Neuronal stem cell (in vitro differentiated cells): ENCODE measurements at regions not wholly inside any gene's neighbourhood (a gene's known extent, or its start where the extent isn't known, plus 50 kb on each side); places are given as distances from the start of the nearest gene placed in this dataset.

Experiments used
- DNase-seq: peaks from one replicate; pipeline ENCODE4 v3.0.0-alpha.2; 2013; ENCODE audit warnings: low spot score
- H2AFZ ChIP-seq: one replicate; pipeline ENCODE4 v1.6.1; 2013; ENCODE audit warnings: mild to moderate bottlenecking, low read length, inconsistent platforms
- H2AK5ac ChIP-seq: 2 replicates; pipeline ENCODE4 v1.6.1; 2013; ENCODE audit warnings: low read depth, mild to moderate bottlenecking, inconsistent platforms, low read length, moderate library complexity, mixed read lengths
- H2BK120ac ChIP-seq: 2 replicates; pipeline ENCODE4 v1.6.1; 2013; ENCODE audit warnings: low read depth, mild to moderate bottlenecking, inconsistent platforms, low read length, moderate library complexity, mixed read lengths
- H2BK12ac ChIP-seq: one replicate; pipeline ENCODE4 v1.6.1; 2013; ENCODE audit warnings: low read length, inconsistent platforms
- H2BK15ac ChIP-seq: 2 replicates; pipeline ENCODE4 v1.6.1; 2013; ENCODE audit warnings: mild to moderate bottlenecking, low read length, inconsistent platforms, mixed read lengths
- H2BK5ac ChIP-seq: one replicate; pipeline ENCODE4 v1.6.1; 2013; ENCODE audit warnings: inconsistent platforms, mild to moderate bottlenecking, low read length, moderate library complexity
- H3K14ac ChIP-seq: one replicate; pipeline ENCODE4 v1.6.1; 2013; ENCODE audit warnings: low read length, inconsistent platforms
- H3K18ac ChIP-seq: 2 replicates; pipeline ENCODE4 v1.6.1; 2013; ENCODE audit warnings: low read length, inconsistent platforms
- H3K23ac ChIP-seq: 2 replicates; pipeline ENCODE4 v1.6.1; 2013; ENCODE audit warnings: low read depth, mild to moderate bottlenecking, mixed read lengths, low read length, inconsistent platforms; ENCODE audit not compliant: poor library complexity
- H3K27ac ChIP-seq: replicated peaks from 3 replicates; pipeline ENCODE4 v1.5.1; 2013; ENCODE audit warnings: low read length, inconsistent platforms
- H3K27me3 ChIP-seq, 3 experiments: 2 replicates each; pipeline ENCODE4 v1.6.1; 2013; ENCODE audit warnings: low read length in 3 of 3, mild to moderate bottlenecking in 2 of 3, inconsistent platforms in 1 of 3, low read depth in 1 of 3, mixed read lengths in 1 of 3, moderate library complexity in 1 of 3; ENCODE audit not compliant: control insufficient read depth in 3 of 3, insufficient read depth in 3 of 3
- H3K36me3 ChIP-seq, 2 donors: replicated peaks in 1 of 2; 2 replicates each; pipeline ENCODE4 v1.6.1; 2013; ENCODE audit warnings: low read length in 2 of 2; ENCODE audit not compliant: control insufficient read depth in 2 of 2, insufficient read depth in 2 of 2
- H3K4ac ChIP-seq: 2 replicates; pipeline ENCODE4 v1.6.1; 2013; ENCODE audit warnings: inconsistent platforms, mild to moderate bottlenecking, low read length, moderate library complexity
- H3K4me1 ChIP-seq, 2 donors: 1 replicate in 1 of 2; 2 replicates in 1 of 2; pipeline ENCODE4 v1.6.1; 2013; ENCODE audit warnings: low read length in 2 of 2, low read depth in 1 of 2; ENCODE audit not compliant: control insufficient read depth in 2 of 2, insufficient read depth in 1 of 2
- H3K4me2 ChIP-seq: one replicate; pipeline ENCODE4 v1.6.1; 2013; ENCODE audit warnings: mild to moderate bottlenecking, low read length, inconsistent platforms; ENCODE audit not compliant: insufficient read depth, poor library complexity, severe bottlenecking
- H3K4me3 ChIP-seq, 2 donors: 2 replicates each; pipeline ENCODE4 v1.5.1; 2013; ENCODE audit warnings: low read length in 2 of 2, mild to moderate bottlenecking in 2 of 2, inconsistent platforms in 1 of 2, moderate library complexity in 1 of 2
- H3K79me1 ChIP-seq: one replicate; pipeline ENCODE4 v1.6.1; 2013; ENCODE audit warnings: low read depth, mild to moderate bottlenecking, inconsistent platforms, low read length, moderate library complexity
- H3K9ac ChIP-seq: one replicate; pipeline ENCODE4 v1.6.1; 2013; ENCODE audit warnings: mild to moderate bottlenecking, low read depth, low read length, inconsistent platforms; ENCODE audit not compliant: poor library complexity
- H3K9me3 ChIP-seq, 2 donors: replicated peaks in 1 of 2; 2 replicates each; pipeline versions ENCODE3 to v1.6.1; 2013; ENCODE audit warnings: low read length in 2 of 2, mild to moderate bottlenecking in 2 of 2, inconsistent platforms in 1 of 2, low read depth in 1 of 2, mixed read lengths in 1 of 2, moderate library complexity in 1 of 2; ENCODE audit not compliant: control insufficient read depth in 2 of 2, insufficient read depth in 1 of 2
- H4K8ac ChIP-seq: one replicate; pipeline ENCODE4 v1.6.1; 2013; ENCODE audit warnings: low read depth, mild to moderate bottlenecking, inconsistent platforms, low read length, moderate library complexity
- H4K91ac ChIP-seq: one replicate; pipeline ENCODE4 v1.6.1; 2013; ENCODE audit warnings: low read length, low read depth, mild to moderate bottlenecking, inconsistent platforms; ENCODE audit not compliant: poor library complexity
- WGBS, 2 donors: extraction: QIAGEN DNeasy Blood & Tissue Kit; methylation state at CpG; one replicate each; pipeline ENCODE4 v1.1.7; 2013; ENCODE audit warnings: missing lambda C conversion rate in 2 of 2, mixed read lengths in 1 of 2; ENCODE audit not compliant: insufficient read length in 2 of 2, insufficient replicate concordance in 1 of 2; ENCODE audit errors: extremely low coverage in 2 of 2; 5-methylcytosine and 5-hydroxymethylcytosine counted together

DNA sequence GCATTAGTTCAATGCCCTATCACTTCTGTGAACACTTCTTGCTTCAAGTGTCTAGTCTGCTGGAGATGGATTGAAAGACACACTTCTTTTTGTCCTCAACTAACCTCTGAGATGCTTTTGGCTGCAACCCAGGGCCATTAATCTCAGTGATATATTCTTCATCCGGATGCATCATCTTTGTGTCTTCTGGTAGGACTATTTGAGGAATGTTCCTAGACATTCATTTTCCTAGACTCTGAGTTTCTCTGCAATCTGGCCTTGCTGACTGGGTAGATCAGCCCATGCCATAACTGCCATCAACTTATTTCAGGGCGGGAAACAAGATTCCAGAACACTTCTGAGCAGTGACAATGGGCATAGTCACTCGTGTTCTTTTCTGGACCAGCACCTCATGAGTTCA is 329.4 kb downstream of the PDGFC start:
- Histone ChIP-seq H3K9me3 (no peaks in the 10 kb centered on the region), H3K4me3 (no peak overlapping the region), H3K4ac (no peak overlapping the region), H2BK120ac (no peak overlapping the region), H2BK15ac (no peak overlapping the region), H3K23ac (no peak overlapping the region), H3K18ac (no peak overlapping the region), H2AFZ (no peak overlapping the region), H3K4me2 (no peak overlapping the region), H3K4me1 (peaks cover 0 to 3% of the 10 kb centered on the region in 2 donors), H2AK5ac (no peak overlapping the region), H4K8ac (no peak overlapping the region), H3K27me3 (no peaks in the 10 kb centered on the region), H4K91ac (no peak overlapping the region), H3K27ac (no peak overlapping the region), H3K36me3 (no peaks in the 10 kb centered on the region), H3K9ac (no peak overlapping the region), H2BK12ac (no peak overlapping the region), H3K79me1 (no peaks in the 10 kb centered on the region), H3K14ac (no peak overlapping the region), H2BK5ac (no peak overlapping the region)
- WGBS, 2 donors: no CpG with 5 or more reads among the region's 3 CpGs
- DNase-seq: no peak

DNA sequence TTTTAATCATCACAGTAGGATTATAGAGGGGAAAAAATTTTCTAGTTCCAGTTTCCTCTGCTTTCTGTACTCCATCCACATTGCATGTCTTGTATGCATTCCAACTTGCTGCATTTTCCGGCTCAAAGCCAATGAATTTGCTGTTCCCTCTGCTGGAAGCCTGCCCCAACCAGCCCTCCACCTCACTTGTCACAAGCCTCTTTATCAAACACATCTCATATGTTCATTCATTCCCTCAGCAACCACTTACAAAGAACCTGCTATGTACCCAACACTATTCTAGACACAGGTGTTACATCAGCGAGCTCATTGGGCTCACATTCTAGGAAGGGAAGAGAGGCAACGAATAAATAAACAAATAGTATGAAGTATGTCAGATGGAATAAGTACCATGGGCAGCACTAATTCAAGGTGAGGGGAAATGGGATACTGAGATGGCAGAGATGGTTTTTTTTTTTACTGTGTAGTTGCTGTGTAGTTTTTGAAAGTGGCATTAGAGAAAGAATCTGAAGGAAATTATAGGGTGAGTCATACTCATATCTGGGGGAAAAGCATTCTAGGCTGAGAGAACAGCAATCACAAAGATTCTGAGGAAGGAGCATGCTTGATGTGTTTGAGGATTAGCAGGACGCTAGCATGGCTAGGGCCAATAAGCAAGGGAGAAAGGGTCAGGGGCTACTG is 332.5 kb downstream of the PDGFC start:
- Histone ChIP-seq H2BK15ac (no peak overlapping the region), H3K4me3 (no peak overlapping the region), H3K18ac (no peak overlapping the region), H3K36me3 (no peaks in the 10 kb centered on the region), H2AK5ac (no peak overlapping the region), H4K91ac (no peak overlapping the region), H3K79me1 (no peaks in the 10 kb centered on the region), H3K27ac (no peak overlapping the region), H3K27me3 (no peaks in the 10 kb centered on the region), H3K14ac (no peak overlapping the region), H2BK5ac (no peak overlapping the region), H3K9me3 (no peaks in the 10 kb centered on the region), H4K8ac (no peak overlapping the region), H3K4me1 (peaks cover 0 to 7% of the 10 kb centered on the region in 2 donors), H3K23ac (no peak overlapping the region), H3K4me2 (no peak overlapping the region), H2BK12ac (no peak overlapping the region), H2BK120ac (no peak overlapping the region), H3K9ac (no peak overlapping the region), H3K4ac (no peak overlapping the region), H2AFZ (no peak overlapping the region)
- no peak for DNase-seq
- WGBS, 2 donors: no CpG with 5 or more reads among the region's 4 CpGs

- Histone ChIP-seq H2BK5ac (no peak overlapping the region), H4K91ac (no peak overlapping the region), H3K14ac (no peak overlapping the region), H3K9me3 (no peaks in the 10 kb centered on the region), H2BK12ac (no peak overlapping the region), H3K4me3 (no peak overlapping the region), H3K23ac (no peak overlapping the region), H2AK5ac (no peak overlapping the region), H4K8ac (no peak overlapping the region), H3K4me2 (no peak overlapping the region), H2BK120ac (no peak overlapping the region), H2BK15ac (no peak overlapping the region), H3K18ac (no peak overlapping the region), H3K36me3 (no peaks in the 10 kb centered on the region), H3K4ac (no peak overlapping the region), H2AFZ (peak overlapping the region; percentile 15), H3K27me3 (no peaks in the 10 kb centered on the region), H3K9ac (no peak overlapping the region), H3K79me1 (no peaks in the 10 kb centered on the region), H3K27ac (no peak overlapping the region), H3K4me1 (peaks cover 0 to 7% of the 10 kb centered on the region in 2 donors)
- WGBS, 2 donors: no CpG with 5 or more reads among the region's 5 CpGs
- no peak for DNase-seq
Observed at GRCh38 chr4:156638334-156638733, 333.3 kb downstream of the PDGFC start.

- Histone ChIP-seq H2BK120ac (no peak overlapping the region), H3K4ac (no peak overlapping the region), H3K36me3 (no peaks in the 10 kb centered on the region), H3K4me2 (no peak overlapping the region), H3K23ac (no peak overlapping the region), H2AFZ (no peak overlapping the region), H3K9ac (no peak overlapping the region), H4K8ac (no peak overlapping the region), H3K4me3 (no peak overlapping the region), H2BK15ac (no peak overlapping the region), H3K27me3 (no peaks in the 10 kb centered on the region), H3K9me3 (no peaks in the 10 kb centered on the region), H3K14ac (no peak overlapping the region), H4K91ac (no peak overlapping the region), H3K27ac (no peak overlapping the region), H3K4me1 (peaks cover 0 to 7% of the 10 kb centered on the region in 2 donors), H2BK5ac (no peak overlapping the region), H2BK12ac (no peak overlapping the region), H2AK5ac (no peak overlapping the region), H3K18ac (no peak overlapping the region), H3K79me1 (no peaks in the 10 kb centered on the region)
- no peak for DNase-seq
- WGBS, 2 donors: no CpG with 5 or more reads among the region's 4 CpGs
Observed at GRCh38 chr4:156636381-156636780, 335.2 kb downstream of the PDGFC start.
